ENCODE measurements at regions not wholly inside any gene's neighbourhood (a gene's known extent, or its start where the extent isn't known, plus 50 kb on each side); places are given as distances from the start of the nearest gene placed in this dataset.

GRCh38 chr2:15766303-15766861 lies 174.0 kb upstream of the MYCN start:
- TF ChIP-seq, protein P1, sequence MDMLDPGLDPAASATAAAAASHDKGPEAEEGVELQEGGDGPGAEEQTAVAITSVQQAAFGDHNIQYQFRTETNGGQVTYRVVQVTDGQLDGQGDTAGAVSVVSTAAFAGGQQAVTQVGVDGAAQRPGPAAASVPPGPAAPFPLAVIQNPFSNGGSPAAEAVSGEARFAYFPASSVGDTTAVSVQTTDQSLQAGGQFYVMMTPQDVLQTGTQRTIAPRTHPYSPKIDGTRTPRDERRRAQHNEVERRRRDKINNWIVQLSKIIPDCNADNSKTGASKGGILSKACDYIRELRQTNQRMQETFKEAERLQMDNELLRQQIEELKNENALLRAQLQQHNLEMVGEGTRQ (CRISPR knock-in tag; IDR thresholded peaks at IDR 0.05) = no peak
- TF ChIP-seq CTCF (IDR thresholded peaks at IDR 0.05) (no peak), HMGA2 (CRISPR knock-in tag; IDR thresholded peaks at IDR 0.05) (no peak), NFYB (CRISPR knock-in tag; conservative IDR thresholded peaks at IDR 0.05; ENCODE audit: low read depth) (no peak), PRRX2 (CRISPR knock-in tag; IDR thresholded peaks at IDR 0.05) (no peak), ZBTB43 (CRISPR knock-in tag; IDR thresholded peaks at IDR 0.05) (no peak), ZBTB21 (CRISPR knock-in tag; IDR thresholded peaks at IDR 0.05; ENCODE audit: borderline replicate concordance) (no peak), ETV6 (CRISPR knock-in tag; IDR thresholded peaks at IDR 0.05) (no peak)
